ENCODE measurements at regions not wholly inside any gene's neighbourhood (a gene's known extent, or its start where the extent isn't known, plus 50 kb on each side); places are given as distances from the start of the nearest gene placed in this dataset.
A peak's percentile ranks its signal among the peaks of the same experiment; 100 is the strongest.
"Not testable (repeated sequence)": the region's sequence is repeated elsewhere in the genome, so short reads cannot be mapped to it uniquely, and the experiment has no call there.

DNA sequence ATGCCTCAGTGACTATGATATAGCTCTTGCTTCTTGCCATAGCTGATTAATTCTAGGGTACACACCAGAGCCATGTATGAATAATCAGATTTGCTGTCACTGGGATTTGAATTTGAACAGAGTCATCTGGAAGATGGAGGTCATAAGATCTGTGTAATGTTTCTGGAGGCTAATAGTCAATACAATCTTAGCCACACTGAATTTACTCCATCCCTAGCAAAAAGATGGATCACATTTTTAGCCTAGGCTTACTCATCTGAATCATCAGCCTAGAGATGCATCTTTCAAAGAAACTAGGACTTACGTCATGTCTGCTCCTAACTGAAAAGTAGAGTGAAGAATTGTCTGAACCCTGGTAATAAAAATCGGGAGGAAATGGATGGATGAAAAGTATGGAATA is 142.3 kb upstream of the ZNF804B start:
- intact Hi-C loops (cut with DNase I), result no loop called here
- no peak for DNase-seq

DNA sequence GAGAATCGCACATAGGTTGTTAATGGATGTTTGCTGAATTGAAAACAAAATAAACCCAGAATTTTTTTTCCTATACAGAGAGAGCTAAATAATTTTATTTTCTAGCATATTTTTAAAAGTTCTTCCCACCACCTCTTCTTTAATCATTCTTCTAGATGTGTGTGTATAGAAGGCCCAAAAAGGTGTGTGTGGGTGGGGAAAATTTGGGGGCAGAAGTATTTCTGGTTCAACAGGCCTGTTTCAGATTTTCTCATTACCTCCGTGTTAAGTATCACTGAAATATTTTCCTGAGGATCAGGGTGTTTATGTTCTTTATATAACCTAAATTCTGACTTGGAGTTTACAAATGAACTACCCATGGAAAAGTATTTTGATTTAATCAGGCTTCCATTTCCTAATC is 144.2 kb upstream of the ZNF804B start:
- intact Hi-C loops (cut with DNase I), result no loop called here

DNA sequence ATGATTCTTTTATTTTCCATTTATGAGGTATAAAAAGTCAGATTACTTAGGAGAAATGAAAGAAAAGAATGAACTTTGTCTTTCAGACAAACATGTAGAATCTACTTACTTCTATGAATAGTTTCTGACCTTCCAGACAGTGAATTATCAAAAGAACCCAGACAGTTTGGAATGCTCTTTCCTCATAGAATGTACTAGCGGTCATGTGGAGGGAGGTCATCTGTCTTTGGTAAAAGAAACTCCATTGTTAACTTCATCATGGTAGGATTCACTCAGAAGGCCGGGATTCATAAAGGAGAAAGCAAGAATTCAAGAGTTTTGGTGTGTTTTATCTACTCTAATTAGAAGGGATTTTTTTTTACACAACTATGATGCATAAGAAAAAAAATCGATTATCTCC is 144.8 kb upstream of the ZNF804B start:
- intact Hi-C loops (cut with DNase I), result no loop called here
- no peak for DNase-seq

More for the DNA sequence above, 144.2 kb upstream of the ZNF804B start:
- DNase-seq, result no peak

DNA sequence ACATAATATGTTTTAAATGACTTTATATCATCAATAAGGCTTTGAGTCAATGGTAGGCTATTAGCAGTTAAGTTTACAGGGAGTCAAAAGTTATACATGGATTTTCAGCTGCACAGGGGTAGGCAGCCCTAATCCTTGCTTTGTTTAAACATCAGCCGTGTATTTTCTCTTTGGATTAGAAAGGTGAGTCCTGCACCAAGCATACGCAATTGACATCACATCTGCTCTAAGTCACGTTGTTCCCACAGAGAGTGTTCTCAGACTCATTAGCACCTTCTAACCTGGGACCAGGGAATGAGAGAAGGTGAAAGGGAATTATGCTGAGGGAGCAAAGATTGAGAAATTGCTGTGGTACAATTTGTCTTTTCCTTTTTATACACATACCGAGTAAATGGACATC is 148.6 kb upstream of the ZNF804B start:
- no peak for DNase-seq
- intact Hi-C loops (cut with DNase I), result no loop called here

DNA sequence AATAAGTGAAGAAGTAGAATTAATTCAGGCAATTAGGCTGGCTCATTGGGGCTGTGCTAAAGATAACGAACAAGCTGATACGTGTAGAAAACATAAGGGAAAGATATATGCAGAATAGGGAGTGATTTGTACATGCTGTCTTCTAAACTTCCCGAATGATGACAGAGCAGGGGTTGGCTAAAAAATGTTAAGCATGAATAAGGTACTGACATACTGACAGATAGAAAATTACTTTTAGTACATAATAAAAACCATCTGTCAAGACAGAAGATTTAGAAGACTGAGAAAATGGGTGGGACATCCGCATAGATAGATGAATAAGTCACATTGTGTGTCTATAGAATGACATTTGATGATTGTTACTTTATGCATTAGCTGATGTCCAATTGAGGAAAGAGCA is 158.8 kb upstream of the ZNF804B start:
- intact Hi-C loops (cut with DNase I), result no loop called here
- no peak for DNase-seq

DNA sequence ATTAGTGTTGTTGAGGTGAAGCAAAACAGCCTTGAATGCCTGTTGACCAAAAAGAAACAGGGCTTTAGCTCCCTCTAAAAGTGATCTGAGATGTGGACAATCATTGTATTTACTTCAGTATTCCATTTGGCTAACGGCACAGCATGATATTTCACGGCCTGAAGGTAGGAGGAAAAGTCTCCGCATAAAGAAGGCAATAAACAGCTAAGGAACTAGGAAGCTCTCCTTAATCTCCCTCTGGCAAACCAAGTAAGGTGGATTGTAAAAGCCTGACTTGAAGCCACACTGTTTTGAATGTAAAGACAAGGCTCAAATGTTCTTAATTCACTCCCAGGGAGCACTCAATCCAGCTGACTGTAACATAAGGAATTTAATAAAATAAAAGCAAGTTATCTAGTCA is 160.0 kb upstream of the ZNF804B start:
- intact Hi-C loops (cut with DNase I), result no loop called here
- no peak for DNase-seq

DNA sequence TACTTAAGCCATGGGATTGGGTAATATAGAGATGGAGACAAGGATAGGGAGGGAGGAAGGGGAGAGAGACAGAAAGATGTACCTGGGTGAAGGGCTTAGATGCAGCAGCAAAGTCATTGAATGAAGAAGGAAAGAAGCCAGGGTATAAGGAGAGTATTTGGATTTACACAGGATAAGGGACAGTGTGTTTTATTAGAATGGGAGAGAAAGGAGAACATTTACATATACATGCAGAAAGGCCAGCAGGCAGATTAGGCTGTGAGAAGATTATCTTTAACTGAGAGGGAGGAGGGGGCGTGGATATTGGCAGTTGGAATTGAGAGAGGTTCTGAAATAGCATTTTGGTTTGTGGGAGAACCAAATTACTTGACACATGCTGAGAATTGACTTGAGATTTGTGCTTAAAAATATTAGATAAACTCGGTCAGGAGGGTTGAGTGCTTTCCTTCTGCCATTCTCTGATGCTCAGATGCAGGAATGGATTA is 161.5 kb upstream of the ZNF804B start:
- no peak for DNase-seq
- intact Hi-C loops (cut with DNase I), result no loop called here

DNA sequence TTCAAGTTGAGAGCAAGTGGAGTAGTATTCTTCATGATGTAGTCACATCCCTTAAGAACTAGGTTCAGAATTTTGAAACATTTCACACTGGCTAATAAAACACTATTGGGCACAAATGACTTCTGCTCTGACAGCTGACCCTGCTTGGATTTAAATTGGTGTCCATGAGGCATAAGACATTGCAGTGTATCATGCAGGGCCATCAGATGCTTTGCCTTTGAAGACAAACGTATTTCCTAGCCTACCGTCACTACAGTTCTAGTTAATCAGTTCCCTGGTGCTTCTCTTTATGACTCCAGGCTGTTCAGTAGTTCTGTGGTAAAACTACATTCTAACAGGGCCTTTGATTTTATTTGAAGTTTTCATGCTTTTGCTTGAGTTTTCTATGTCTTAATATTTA is 168.5 kb upstream of the ZNF804B start:
- intact Hi-C loops (cut with DNase I), result no loop called here
- no peak for DNase-seq

DNA sequence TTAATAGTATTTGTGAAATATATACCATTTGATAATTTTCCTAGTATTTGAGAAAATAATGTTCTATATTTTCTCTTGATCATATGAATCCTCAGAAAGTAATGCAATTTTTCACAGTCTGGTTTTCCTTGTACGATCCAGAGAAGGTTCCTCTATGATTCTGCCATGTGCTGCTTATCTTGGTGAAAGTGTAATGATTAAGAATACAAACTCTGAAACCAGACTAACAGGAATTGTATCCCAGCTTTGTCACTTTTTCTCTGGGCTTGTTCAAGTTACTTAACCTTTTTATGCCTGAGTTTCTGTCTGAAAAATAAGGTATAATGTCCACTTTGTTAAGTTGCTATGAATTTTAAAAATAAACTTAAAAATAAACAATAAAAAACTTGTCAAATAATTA is 169.6 kb upstream of the ZNF804B start:
- intact Hi-C loops (cut with DNase I), result no loop called here
- DNase-seq, result no peak

DNA sequence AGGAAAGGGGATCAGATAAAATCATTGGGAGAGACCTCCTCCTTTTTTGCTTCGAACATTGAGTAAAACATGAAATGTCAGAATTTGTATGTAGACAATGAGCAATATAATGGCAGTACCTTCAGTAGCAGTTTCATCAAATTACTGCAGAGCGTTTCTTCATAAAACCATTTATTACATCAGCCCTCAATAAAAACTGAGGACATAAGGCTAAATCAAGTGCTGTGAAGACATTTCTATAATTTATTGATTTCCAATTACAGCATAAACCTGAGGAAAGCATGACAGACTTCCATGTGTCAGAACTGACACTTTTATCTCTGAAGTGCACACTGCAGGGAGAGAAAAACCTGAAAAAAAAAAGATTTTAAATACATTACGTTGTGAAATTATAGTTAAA is 172.6 kb upstream of the ZNF804B start:
- DNase-seq, result no peak
- intact Hi-C loops (cut with DNase I), result no loop called here

DNA sequence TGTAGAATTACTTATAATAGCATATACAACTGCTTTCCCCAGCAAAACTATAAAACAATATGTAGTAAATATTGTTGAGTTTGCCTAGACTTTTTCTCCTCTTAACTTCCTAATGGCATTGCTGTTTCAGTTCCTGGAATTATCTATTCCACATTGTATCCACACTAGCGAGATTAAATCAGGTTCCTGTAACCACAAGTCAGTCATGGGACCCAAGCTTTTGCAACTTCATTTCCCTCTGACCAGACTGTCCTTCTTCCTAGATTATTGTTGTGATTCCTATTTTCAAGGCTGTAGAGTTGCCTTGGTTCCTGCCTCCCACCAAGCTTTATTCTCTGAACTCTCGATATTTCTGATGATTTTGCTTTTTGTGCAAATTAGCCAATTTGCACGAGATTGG is 173.3 kb upstream of the ZNF804B start:
- intact Hi-C loops (cut with DNase I), result no loop called here
- no peak for DNase-seq

DNA sequence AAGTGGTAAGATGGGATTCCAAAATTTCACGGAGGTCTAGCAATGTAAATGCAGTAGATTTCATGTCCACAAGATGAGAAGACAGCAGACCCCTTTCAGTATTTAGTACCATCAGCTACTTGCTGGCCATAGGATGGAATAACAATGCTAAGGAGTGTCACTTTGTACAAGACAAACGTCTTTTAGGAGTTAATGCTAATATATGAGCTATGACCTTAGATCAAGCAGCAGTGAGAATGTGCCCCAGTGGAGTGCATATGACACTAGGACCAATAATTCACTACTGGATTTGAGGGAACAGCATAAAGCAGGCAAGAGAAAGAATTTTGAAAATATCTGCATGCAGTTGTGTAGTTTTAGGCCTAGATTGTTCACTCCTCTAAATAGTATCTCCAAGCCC is 182.8 kb upstream of the ZNF804B start:
- intact Hi-C loops (cut with DNase I), result no loop called here
- no peak for DNase-seq

DNA sequence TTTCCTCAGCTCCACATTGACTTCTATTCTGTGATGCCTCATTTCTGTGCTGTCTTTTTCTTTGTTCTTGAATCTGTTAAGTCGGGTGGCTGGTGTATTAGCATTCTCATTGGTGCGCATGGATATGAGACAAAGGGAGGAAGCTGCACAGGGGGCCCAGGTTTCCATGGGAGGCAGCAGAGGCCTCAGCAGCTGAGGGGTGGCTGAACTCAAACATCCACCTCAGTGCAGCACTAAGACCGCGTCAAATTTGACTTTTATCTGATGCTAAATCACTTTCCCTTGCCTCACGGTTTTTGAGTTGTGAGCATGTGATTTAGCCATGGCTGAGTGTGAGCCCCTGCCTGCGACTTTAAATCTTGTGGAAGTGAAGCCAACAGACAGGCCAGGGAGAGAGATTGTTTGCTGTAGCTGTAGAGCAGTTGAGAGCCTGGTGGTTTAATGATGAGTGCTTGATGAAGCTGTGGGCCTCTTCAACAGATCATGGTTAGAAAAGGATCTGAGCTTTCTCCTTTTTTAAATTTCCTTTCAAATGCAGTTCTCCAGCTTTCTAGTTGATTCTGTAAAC is 193.3 kb upstream of the ZNF804B start:
- intact Hi-C loops (cut with DNase I), result no loop called here

DNA sequence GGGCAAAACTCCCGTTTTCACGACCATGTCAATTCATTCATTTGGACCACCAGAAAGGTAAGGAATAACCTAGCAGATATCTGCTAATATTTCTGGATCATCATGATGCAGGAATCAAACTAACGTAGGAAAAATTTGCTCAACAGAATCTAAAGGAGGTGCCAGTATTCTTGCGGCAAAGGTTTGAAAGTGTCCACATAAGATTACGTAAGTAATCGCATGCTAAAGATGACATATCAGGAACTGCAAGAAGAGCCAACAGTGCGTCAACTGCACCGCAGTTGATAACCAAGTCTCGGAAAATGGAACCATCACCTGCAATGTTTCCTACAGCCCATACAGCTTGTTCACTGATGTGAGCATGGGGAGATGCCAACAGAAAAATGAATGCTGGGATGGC is 194.1 kb upstream of the ZNF804B start:
- DNase-seq, result no peak
- intact Hi-C loops (cut with DNase I), result no loop called here

More for the DNA sequence above, 193.3 kb upstream of the ZNF804B start:
- DNase-seq, result no peak

DNA sequence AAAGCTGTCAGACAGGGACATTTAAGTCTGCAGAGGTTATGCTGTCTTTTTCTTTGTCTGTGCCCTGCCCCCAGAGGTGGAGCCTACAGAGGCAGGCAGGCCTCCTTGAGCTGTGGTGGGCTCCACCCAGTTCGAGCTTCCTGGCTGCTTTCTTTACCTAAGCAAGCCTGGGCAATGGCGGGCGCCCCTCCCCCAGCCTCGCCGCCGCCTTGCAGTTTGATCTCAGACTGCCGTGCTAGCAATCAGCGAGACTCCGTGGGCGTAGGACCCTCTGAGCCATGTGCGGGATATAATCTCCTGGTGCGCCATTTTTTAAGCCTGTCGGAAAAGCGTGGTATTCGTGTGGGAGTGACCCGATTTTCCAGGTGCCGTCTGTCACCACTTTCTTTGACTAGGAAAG is 203.1 kb upstream of the ZNF804B start:
- DNase-seq; intact Hi-C loops (cut with DNase I): not testable (repeated sequence)

DNA sequence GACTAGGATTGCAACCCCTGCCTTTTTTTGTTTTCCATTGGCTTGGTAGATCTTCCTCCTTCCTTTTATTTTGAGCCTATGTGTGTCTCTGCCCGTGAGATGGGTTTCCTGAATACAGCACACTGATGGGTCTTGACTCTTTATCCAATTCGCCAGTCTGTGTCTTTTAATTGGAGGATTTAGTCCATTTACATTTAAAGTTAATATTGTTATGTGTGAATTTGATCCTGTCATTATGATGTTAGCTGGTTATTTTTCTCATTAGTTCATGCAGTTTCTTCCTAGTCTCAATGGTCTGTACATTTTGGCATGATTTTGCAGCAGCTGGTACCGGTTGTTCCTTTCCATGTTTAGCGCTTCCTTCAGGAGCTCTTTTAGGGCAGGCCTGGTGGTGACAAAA is 204.7 kb upstream of the ZNF804B start:
- intact Hi-C loops (cut with DNase I); DNase-seq: not testable (repeated sequence)

DNA sequence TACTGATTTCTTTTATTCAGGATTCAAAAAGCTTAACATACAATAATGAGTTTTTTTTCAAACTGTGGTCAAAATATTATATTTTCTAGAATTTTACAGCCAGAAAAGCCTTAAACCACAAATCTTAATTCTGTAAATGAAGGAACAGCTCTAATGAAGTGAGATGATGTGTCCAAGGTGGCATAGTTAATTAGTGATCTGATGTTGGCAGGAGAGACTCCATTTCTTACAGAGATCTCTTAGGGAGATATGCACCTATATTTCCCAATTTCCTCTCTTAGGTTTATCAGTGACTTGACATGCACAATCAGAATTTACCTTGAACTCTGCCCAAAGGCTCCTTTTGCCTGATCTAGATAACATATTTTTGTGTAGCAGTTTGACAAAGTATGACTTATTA is 211.1 kb upstream of the ZNF804B start:
- DNase-seq, result no peak
- intact Hi-C loops (cut with DNase I), result loop anchor here (10.0 kb wide), 1 partner anchor 1076 kb away; no protein-coding TSS in a partner anchor

DNA sequence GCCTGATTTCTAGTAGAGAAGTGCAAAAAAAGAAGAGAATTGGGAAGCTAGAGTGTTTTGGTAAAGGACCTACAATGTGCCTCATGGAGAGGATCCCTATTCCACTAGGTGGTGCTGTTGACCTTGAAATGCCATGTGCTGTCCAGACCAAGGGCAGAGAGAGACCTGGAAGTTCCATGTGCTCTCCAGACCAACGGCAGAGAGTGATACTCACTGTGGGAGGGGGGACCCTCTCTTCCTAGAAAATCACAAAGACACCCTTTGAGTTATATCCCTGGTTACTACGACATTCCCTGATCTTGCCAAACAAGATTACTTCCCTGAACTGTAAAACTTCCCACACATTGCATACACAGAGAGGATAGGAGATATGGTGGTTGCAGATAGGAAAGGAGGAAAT is 212.7 kb upstream of the ZNF804B start:
- intact Hi-C loops (cut with DNase I), result loop anchor here (10.0 kb wide), 1 partner anchor 1078 kb away; no protein-coding TSS in a partner anchor
- peak in 1 of 10 donors; percentile 23 for DNase-seq

DNA sequence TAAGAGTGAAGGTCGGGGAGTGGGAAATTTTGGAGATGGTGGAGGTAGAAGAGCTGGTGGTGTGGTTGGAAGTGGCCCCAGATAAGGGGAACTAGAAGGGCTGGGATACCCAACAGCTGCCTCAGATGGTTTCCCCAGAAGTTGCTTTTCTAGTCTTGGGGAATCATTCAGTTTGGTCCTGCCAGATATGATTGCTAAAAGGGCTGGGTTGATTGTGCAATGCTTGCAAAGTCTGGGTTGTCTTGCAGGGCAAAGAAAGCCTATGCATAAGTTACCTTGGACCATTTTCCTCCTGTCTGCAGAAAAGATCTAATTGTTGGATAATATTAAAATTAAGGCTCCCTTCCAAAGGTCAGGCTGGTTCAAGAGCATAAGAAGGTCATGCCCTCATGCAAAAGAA is 213.8 kb upstream of the ZNF804B start:
- no peak for DNase-seq
- intact Hi-C loops (cut with DNase I), result loop anchor here (10.0 kb wide), 1 partner anchor 1079 kb away; no protein-coding TSS in a partner anchor

DNA sequence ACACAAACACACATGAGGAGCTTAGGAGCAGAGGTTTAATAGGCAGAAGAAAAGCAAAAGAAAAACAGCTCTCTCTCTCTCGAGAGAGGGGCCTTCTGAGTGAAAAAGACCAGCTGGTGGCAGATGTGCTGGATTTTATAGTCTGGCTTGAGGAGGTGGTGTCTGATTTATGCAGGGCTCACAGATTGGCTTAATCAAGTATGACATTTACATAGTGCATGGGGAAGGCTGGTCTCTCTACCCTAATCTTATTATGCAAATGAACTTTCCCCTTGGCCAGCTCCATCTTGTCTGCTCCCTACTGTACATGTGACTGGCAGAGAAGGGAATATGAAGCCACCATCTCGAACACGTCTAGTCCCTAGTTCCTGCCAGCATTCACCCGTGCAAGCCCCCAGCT is 219.5 kb upstream of the ZNF804B start:
- no peak for DNase-seq
- intact Hi-C loops (cut with DNase I), result loop anchor here (10.0 kb wide), 1 partner anchor 1085 kb away; no protein-coding TSS in a partner anchor

DNA sequence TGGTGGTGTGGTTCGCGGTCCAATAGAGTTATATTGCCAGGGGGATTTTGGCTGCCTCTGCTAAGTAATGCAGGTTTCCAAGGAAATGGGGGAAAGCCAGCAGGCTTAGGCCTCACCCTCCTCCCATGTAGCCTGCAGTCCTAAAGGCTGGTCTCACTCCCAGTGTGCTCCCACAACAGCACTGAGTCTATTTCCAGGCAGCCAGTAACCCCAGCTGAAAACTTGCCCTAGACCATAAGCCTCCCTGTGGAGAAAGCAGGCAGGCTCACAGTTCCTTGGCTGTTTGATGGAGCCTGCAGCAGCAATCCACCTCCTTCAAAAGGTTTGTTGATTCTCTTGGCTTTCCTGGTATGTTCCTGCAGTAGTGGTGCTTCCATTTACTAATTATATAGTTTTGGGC is 220.0 kb upstream of the ZNF804B start:
- intact Hi-C loops (cut with DNase I), result no loop called here
- no peak for DNase-seq

DNA sequence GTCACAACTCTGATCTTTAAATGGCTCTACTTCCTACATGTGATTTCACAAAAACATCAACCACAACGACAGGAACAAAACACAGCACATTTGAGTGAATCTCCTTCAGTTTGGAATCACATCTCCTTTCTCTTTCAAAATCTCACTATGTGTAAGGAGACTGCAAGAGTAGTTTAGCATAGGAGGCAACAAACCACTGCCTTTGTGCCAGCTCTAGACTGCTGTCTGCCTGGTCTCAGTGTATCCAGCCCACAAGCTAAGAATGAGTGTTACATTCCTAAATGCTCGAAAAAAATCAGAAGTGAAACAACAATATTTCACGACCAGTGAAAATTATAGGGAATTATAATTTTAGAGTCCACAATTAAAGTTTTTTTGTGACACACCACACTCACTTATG is 217.0 kb upstream of the STEAP4 start:
- DNase-seq, result no peak
- intact Hi-C loops (cut with DNase I), result no loop called here

DNA sequence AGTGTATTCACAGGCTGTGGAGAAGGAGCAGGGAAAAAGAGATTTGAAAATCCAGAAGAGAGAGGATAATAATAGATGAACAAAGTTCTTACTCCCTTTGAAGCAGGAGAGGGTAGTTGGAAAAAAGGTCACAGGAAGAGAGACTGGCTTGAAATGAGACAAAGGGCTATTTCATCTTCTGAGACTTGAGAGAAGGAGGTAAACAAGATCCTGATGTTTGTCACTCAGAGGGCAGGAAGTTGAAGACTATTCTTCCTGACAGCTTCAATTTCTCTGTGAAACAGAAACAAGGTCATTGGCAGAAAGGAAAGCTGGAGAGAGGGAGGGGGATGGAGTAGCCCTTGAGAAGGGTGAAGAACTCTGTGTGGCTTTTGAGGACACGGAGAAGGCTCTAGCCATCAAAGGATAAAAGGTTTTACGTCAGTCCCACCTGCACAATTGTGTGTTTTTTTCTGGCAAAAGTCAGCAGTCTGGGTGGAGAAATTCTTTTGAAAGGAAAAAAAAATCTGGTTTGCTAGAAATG is 216.1 kb upstream of the STEAP4 start:
- intact Hi-C loops (cut with DNase I), result no loop called here
- DNase-seq, result no peak

Measured in posterior cingulate gyrus (tissue), 11 donors.